HG03457 (cell line): ENCODE measurements at regions not wholly inside any gene's neighbourhood (a gene's known extent, or its start where the extent isn't known, plus 50 kb on each side); places are given as distances from the start of the nearest gene placed in this dataset.

Experiments used
- ATAC-seq: cut with Tn5 transposase; IDR thresholded peaks from one replicate; pipeline ENCODE4 v1.9.1; 2021; ENCODE audit warnings: moderate number of reproducible peaks; ENCODE audit not compliant: unreplicated experiment

DNA sequence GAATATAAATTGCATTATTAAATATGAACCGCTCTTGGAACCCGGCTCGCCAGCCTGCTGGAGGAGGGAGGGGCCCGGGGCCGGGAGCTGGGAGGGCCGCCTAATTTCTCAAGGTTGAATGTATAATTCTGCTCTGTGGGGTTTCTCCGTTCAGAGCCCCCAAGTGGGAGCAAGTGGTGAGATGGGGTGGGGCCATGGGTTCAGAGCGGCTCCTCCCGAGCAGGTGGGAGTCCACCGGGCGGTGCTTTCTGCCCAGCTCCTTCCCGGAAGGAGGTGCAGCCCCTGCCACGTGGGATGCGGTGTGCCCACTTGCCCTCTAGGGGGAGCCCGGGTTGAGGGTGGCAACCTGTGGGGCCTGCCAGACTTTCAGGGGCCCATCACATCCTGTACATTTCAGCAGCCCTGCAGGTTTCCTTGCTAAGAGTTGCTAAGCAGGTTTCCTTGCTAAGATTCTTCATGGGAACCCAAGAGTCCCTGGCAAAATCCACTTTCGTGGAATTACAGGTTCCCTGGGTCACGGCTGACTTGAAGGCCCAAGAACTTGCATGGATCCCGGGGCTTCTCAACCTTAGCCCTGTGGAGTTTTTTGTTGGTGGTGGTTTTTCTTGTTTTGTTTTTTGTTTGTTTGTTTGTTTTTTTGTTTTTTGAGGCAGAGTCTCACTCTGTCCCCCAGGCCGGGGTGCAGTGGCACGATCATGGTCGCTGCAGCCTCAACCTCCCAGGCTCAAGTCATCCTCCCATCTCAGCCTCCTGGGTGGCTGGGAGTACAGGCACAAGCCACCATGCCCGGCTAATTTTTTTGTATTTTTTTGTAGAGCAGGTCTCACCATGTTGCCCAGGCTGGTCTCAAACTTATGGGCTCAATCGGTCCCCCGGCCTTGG lies 196.7 kb upstream of the GSE1 start:
- ATAC-seq, result no peak

DNA sequence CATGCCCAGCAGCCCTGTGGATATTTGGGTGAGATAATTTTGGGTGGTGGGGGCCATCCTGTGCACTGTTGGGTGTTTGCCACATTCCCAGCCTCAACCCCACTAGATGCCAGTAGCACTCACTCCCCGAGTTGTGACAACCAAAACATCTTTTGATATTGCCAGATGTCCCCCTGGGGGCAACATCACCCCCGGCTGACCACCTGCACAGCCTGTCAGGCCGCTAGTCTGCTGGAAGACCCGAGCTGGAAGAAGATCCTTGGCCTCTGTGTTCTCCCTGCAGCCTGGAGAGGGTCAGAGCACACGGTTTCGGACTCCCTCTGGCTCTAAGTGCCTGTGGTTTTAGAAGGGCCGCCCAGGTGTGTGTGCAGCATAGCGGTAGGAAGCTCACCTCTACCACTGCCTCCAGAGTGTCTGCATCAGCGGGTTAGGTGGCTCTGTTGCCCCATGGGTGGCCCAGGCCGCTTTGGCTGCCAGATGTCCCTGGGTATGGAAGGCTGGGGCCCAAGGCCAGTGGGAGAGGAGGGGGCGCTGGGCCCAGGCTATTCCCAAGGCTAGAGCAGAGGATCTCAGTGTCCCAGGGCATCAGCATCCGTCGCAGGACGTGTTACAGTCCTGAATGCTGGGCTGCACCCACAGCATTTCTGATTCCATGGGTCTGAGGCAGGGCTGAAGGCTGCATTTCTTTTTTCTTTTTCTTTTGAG lies 195.8 kb upstream of the GSE1 start:
- no peak for ATAC-seq

DNA sequence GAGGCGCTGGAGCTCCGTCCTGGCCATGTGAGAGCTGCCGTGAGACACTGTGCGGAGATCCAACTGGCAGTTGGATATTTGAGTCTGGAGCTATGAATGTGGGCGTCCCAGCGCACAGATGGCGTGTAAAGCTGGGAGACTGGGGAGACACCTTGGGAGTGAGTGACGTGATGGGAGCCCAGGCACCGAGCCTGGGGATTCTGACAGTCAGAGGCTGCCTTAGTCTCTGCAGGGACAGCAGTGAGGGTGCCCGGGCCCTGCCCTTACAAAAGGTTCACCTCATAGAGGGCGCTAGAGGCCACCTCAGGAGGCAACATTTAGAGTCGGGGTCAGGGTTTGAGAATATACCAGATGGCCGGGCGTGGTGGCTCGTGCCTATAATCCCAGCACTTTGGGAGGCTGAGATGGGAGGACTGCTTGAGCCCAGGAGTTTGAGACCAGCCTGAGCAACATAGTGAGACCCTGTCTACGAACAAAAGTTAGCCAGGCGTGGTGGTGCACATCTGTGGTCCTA lies 194.1 kb upstream of the GSE1 start:
- no peak for ATAC-seq

DNA sequence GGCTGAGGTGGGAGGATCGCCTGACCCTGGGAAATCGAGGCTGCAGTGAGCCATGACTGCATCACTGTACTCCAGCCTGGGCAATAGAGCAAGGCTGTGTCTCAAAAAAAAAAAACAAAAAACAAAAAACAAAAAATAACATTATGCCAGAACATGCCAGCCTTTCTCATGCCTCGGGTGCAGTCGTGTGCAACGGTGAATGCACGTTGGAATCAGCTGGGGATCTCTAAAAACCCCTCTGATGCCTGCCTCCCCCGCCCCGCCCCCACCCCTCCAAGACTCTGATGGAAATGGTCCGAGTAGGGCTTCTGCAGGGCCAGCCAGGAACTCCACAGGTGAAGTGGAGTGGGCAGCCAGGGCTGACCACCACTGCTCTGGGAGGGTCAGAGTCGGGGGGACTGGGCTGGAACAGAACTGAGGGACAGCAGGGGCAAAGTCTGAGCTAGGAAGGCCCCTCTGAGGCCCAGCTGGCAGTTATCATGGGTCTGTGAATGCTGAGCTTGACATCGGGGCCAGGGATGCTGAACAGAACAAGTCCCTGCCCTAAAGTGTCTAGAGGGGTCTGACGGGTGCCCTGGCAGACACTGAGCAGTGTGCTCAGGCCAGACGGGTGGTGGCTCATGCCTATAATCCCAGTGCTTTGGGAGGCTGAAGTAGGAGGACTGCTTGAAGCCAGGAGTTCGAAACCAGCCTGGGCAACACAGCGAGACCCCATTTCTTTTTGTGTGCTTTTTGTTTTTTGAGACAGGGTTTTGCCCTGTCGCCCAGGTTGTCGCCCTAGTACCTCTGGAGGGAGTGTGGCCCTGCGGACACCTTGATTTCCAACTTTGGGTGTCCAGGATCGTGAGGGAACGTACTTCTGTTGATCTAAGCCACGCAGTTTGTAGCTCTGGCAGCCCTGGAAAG lies 193.4 kb upstream of the GSE1 start:
- ATAC-seq, result no peak

DNA sequence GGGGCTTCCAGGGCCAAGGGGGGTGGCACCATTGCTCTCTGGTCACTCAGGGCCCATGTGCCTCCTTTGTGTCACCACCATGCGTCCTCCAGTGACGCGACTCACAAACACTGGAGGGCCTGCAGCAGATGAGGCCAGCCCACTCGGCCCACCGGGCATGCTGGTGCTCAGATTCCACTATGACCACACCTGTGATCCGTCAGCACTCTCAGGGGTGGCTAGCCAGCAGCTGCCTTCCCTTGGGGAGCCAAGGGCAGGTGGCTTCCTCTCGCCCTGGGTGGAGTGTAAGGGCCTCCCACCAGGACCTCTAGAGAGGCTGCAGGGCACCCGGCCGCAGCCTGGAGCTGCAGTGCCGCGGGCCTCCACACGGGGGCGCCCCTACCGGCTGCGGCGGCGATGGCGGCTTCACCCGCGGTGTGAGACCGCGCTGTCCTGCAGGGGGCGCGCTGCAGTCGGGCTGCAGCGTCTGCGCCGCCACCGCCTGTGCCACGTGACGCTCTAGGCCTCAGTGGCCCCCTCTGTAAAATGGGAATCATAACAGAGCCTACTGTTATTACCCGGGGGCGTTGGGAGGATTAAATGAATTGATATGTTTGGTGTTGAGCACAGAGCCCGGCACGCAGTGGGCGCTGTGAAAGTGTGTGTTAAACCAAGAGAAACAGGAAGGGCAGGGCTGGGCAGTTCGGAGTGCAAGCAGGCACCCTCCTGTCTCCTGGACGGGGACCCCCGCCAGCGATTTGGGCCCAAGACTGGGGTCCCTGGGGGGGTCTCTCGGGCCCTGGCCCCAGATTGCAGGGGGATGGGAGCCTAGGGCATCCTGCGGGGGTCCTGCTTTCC lies 192.4 kb upstream of the GSE1 start:
- ATAC-seq, result no peak

DNA sequence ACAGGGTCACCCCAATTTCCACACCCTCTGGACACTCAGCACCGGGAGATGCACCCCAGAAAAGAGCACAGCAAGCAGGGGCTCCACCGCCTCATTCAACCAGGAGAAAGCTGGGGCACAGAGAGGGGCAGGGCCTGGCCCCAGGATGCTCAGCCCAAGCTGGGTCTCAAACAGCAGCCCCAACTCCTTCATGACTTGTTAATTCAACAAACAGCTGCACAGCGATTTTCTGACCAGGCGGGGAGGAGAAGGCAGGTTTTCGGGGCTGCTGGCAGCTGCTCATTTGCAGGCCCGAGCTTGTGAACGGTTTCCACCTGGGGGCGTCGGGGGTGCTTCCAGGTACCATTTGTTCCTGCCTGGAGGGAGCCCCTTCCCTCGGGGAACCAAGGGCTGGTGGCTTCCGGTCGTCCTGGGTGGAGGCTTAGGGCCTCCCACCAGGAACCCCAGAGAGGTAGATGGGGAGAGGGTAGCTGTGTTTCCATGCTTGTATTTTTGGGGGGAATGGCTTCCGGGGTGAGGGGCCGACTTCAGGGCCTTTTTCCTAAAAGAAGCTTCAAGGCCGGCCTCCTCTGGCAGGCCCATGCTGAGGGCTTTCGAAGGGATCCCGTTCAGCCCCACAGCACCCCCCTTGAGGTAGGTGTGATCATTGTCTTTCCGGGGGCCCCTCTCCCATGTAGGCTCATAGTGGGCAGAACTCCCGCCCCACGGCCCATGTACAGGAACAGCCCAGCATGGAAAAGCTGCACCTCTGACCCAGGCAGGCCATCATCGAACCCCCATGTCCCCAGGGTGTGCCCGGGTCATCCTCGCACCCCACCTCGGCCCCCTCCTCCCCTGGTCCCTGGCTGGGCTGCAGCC lies 191.6 kb upstream of the GSE1 start:
- no peak for ATAC-seq

DNA sequence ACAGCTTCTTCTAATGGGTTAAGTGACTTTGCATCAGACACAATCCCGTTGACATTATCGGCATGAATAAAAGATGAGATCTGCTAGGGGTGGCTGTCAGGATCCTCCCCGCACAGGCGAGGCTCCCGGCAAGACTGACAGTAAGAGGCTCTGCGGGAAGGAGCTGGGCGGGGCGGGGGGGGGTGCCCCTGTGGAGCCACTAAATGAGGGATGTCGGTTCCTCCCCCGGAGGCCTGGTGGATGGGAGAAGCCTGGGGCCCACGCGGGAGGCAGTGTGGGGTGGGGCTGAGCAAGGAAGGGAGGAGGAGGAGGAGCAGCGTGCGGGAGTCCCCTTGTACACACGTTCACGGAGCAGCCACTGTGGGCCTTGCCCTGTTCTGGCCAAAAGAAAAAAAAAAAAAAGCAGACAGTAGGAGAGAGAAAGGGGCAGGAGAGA lies 190.9 kb upstream of the GSE1 start:
- ATAC-seq, result no peak

DNA sequence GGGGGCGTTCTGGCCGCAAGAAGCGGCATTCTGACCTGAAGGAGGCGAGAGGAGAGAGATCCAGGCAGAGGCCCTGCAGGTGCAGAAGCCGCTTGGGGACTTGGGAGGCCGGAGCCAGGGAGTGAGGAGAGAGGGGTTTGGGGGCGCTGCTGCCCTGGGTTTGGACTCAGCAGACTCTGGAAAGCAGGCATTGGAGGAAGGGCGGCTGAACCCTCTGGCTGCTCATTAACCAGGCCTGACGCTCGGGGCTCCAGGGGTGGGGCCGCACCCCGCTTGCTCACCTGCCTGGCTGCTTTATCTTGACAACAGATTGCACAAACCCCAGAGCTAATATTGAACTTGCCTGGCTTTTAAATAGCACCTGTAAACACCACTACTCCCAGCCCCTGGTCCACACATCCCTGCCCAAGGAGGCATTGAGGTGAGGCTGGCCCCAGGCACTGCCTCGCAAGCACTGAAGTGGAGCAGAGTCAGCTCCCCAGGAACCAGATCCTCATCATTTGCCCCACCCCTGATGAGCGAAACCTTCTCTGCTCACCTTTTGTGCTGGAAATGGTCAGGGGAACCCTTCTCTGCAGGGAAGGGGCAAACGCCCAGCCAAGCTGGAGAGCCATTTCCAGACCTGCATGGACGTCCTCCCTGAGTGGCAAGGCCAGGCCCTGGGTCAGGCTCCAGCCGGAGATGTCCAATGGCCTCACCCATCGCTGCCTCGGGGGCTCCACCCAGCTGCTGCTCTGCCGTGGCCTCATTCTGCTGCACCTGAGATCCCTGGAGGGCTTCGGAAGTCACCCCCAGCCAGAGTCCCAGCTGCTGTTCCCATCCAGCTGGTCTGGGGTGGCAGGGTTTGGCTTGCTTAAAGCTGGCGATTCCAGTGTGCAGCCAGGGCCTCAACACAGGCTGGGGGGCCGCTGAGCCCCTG lies 190.2 kb upstream of the GSE1 start:
- ATAC-seq, result no peak

DNA sequence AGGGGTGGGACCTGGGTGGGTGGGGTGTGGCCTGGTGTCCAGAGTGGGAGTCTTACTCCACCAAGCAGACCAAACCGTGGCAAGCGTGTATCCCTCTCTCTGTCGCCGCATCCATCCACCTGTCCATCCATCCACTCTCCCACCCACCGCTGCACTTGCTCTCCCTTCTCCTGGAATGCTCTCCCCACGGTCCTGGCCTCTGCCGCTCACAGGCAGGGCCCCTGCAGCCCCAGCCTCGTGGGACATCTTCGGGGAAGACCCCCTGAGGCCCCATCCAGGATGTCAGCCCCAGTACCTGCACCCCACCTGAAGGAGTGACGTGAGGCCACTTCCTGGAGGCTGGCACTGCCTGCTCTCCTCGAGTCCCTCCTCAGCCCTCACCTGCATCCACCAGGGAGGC lies 189.5 kb upstream of the GSE1 start:
- no peak for ATAC-seq

DNA sequence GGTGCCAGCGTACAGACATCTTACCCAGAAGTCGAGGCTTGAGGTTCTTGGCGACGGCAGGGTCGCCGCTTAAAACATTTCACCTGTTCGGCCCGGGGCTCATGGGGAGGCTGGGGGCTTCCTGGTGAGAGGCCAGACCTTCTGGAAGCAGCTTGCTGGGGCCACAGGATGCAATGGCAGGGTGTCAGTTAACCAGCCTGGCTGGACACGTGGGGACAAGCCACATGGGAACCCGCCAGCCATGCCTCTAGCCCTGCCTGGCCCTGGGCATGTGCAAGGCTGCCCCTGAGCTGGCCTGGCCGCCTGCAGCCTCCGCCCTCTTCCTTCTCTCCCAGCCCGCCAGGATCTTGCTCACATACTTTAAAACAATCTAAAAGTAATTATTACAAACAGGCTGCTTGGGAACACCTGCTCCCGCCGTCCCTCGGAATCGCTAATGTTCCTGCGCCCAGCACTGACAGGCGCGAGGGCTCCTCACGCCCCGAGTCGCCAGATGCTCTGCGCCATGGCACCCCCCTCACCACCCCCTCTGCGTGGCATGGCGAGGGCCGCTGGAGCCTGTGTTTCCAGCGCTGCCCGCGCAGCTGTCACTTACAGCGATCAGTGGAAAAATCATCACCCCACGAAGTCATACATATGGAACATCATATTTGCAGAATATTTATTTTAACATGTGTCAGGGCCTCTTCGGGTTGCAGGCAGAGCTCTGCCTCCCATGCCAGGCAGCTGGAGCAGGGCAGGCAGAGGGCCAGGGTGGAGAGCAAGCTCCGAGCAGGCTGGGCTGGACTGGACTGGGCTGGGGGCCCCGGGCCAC lies 188.7 kb upstream of the GSE1 start:
- no peak for ATAC-seq

DNA sequence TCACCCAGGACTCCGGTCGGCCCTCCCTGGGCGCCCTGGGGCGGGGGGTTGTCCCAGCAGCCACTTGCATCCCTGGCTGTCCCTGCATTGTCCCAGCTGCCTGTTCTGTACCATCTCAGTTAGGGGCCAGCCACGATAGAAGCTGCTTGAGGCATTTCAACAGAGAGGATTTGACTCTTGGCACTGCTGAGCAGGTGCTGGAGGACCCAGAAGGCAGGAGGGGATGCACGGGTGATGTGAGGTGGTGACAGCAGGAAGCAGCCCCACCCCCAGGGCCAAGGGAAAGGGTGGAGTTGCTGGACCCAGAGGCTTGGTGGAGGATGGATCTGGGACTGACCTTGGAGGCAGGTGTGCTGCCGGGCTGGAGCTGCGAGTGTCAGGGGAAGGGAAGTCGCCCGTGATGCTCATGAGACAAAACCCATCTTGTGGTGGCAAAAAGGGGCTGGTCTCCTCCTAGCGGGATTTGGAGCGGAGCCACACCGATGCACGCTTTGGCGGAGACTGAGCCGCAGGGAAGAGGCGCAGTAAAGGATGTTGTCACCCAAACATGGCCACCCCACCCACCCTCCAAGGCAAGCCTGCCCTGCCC lies 188.0 kb upstream of the GSE1 start:
- no peak for ATAC-seq

DNA sequence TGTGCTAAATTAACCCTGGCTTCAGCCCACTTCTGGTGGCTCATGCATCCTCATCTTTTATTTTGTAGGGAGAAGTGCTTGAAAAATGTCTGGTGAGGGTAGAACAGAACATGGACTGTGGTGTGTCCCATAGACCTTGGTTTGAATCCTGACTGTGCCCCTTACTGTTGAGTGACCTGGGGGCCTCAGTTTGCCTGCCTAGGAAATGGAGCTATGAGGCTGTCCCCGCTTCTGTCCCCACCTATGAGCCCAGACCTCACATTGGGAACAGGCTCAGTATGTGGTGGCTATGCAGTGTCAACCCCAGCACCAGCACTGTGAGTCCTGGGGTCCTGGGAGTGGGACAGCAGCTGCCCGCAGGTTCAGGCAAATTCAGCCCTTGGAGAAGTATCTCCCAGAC lies 186.3 kb upstream of the GSE1 start:
- no peak for ATAC-seq

DNA sequence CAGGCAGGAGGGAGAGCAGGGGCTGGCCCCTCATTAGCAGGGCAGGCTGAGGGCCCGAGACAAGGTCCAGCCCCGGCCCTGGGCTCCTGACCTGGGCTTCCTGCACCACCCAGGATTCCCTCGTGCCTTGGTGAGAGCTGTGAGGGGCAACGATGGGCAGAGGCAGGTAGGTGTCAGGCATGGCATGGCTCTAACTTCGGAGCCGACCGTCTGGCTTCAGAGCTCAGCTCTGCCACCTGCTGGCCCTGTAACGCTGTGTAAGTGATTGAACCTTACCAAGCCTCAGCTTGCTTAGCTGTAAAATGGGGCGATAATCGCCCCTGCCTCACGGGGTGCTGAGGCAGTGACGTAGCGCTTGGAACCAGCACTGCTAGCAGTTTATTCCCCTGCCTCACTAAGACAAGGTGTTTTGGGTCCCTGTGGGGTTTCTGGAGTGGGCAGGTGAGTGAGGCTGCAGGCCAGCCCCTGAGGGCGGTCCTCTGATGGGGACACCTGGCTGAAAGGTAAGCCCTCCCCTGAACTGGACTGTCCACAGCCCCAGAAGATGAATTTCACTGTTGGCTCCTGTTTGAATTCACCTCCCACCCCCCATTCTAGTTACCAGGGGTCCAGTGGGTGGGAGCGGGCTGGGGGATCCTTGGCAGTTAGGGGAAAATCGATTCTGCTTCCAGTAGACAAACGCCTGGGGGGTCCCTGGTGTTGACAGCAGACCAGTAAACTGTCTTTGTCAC lies 184.8 kb upstream of the GSE1 start:
- no peak for ATAC-seq

DNA sequence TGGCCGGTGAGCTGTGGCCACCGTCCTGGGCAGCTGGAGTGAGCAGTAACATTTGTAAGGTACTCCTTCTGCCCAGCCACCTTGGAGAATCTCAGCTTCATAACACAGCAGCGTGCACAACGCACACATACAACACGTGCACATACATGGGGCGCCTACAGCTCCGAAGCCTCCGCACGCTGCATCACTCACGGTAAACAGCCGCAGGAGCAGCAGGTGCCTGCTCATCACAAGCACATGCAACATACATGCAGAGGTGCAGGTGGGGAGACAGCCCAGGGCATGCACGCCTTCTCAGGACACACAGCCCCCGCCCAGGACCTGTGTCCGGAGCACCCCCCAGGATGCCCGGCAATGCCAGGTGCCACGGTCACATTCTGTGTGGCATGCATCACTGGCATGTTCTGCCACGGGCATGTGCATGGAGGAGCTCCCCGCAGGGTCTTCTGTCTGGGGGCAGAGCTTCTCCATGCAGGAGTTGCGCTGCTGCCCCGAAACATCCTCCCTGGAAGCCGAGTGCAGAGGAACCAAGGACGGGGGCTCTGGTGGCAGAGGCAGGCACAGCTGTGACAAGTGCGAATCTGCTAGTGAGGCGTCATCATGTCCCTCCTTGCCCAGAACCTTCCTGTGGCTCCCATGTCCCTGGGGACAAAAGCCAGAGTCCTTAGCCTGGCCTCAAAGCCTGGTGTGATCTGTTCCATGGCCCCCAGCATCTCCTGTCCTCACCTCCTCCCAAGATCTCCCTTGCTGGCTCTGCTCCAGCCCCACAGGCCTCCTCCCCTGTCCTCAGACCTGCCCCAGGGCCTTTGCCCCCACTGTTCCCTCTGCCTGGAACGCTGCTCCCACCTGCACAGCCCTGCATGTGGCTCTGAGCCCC lies 184.0 kb upstream of the GSE1 start:
- ATAC-seq, result no peak

DNA sequence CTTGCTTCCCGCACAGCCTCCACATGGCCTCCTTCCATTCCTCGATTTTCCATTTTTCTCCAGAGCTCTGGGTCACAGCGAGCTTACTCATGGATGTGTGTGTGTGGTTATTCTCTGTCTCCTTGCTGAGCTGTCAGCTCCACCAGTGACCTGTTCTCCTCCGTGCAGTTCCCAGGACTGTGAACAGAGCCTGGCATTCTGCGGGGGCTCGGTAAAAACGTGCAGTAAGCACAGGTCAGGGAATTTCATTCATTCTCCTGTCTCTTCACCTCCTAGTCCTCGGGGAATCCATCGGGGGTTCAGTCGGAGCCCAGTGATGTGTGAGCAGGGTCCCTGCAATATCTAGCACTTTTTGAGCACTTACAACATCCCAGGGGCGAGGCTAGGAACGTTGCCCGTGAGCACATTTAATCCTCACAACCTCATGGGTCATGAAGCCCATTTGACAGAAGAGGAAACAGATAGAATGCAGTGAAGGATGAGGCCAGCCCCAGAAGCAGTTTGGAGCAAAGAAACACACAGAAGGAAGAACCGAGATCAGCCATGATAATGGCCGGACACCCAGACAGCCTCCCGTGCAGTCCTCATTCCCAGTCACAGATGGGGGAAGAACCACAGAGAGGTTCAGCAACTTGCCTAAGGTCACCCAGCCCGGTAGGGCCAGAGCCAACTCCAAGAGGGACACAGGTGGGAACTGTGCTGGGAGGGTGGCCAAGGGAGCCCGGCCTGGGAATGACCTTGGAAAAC lies 183.2 kb upstream of the GSE1 start:
- ATAC-seq, result no peak
